NCI-H1436 treated with DMSO at 0.1 percent for 48 hours (cell line): ENCODE measurements at regions not wholly inside any gene's neighbourhood (a gene's known extent, or its start where the extent isn't known, plus 50 kb on each side); places are given as distances from the start of the nearest gene placed in this dataset.

Experiments
- DNase-seq: peaks from one replicate; lab custom pipeline; 2025; lab: John Stamatoyannopoulos, UW

- DNase-seq = no peak
Measured at GRCh38 chr1:106879538-106879937, 176.9 kb upstream of the PRMT6 start.

- DNase-seq = no peak
Measured at GRCh38 chr1:106880226-106880625, 176.2 kb upstream of the PRMT6 start.

- DNase-seq = no peak
Measured at GRCh38 chr1:106883208-106883607, 173.3 kb upstream of the PRMT6 start.

- DNase-seq = no peak
Measured at GRCh38 chr1:106889059-106889458, 167.4 kb upstream of the PRMT6 start.

- no peak for DNase-seq
Measured at GRCh38 chr1:106889583-106889982, 166.9 kb upstream of the PRMT6 start.

- DNase-seq = no peak
Measured at GRCh38 chr1:106897976-106898375, 158.5 kb upstream of the PRMT6 start.

GRCh38 chr1:106899644-106900043 is 156.8 kb upstream of the PRMT6 start:
- DNase-seq = no peak

GRCh38 chr1:106907795-106908194 is 148.7 kb upstream of the PRMT6 start:
- no peak for DNase-seq

- DNase-seq = no peak
Measured at GRCh38 chr1:106908689-106909088, 147.8 kb upstream of the PRMT6 start.

GRCh38 chr1:106910798-106911197 is 145.7 kb upstream of the PRMT6 start:
- DNase-seq = no peak

- DNase-seq = no peak
Measured at GRCh38 chr1:106912131-106912530, 144.3 kb upstream of the PRMT6 start.

- DNase-seq = no peak
Measured at GRCh38 chr1:106921186-106921585, 135.3 kb upstream of the PRMT6 start.

GRCh38 chr1:106924360-106924759 is 132.1 kb upstream of the PRMT6 start:
- no peak for DNase-seq

- no peak for DNase-seq
Measured at GRCh38 chr1:106925750-106926149, 130.7 kb upstream of the PRMT6 start.

GRCh38 chr1:106926803-106927582 is 129.5 kb upstream of the PRMT6 start:
- DNase-seq = no peak

GRCh38 chr1:106937104-106937503 is 119.4 kb upstream of the PRMT6 start:
- DNase-seq = no peak

- DNase-seq = no peak
Measured at GRCh38 chr1:106944721-106945120, 111.8 kb upstream of the PRMT6 start.

- no peak for DNase-seq
Measured at GRCh38 chr1:106952776-106953175, 103.7 kb upstream of the PRMT6 start.

GRCh38 chr1:106954661-106955229 is 101.7 kb upstream of the PRMT6 start:
- no peak for DNase-seq

- no peak for DNase-seq
Measured at GRCh38 chr1:106956721-106957120, 99.8 kb upstream of the PRMT6 start.

- DNase-seq = no peak
Measured at GRCh38 chr1:106957795-106958194, 98.7 kb upstream of the PRMT6 start.

GRCh38 chr1:106960412-106960811 is 96.1 kb upstream of the PRMT6 start:
- no peak for DNase-seq

GRCh38 chr1:106961646-106962045 is 94.8 kb upstream of the PRMT6 start:
- no peak for DNase-seq

GRCh38 chr1:106962591-106962990 is 93.9 kb upstream of the PRMT6 start:
- DNase-seq = no peak
